A673 (cell line): ENCODE measurements at regions not wholly inside any gene's neighbourhood (a gene's known extent, or its start where the extent isn't known, plus 50 kb on each side); places are given as distances from the start of the nearest gene placed in this dataset.

ENCODE experiments used
- BruUV-seq: library from RNA; stranded (reverse); fragments of 400-500 nt; replicated peaks from 2 replicates; lab custom pipeline; 2021; lab: Mats Ljungman, UMichigan
- CTCF ChIA-PET: fragments of 300-600 bp; sonication (Branson Sonifier 250); formaldehyde crosslinking; loops from one replicate; lab custom pipeline; 2022; ENCODE audit warnings: antibody characterized with exemption; lab: Charles Lee
- POLR2A ChIA-PET: fragments of 300-600 bp; sonication (Branson Sonifier 250); formaldehyde crosslinking; loops from one replicate; lab custom pipeline; 2022; ENCODE audit warnings: antibody characterized with exemption; ENCODE audit not compliant: low non-redundant PET; lab: Charles Lee
- DNase-seq: peaks from one replicate; pipeline ENCODE4 v3.0.0-alpha.2; 2015; ENCODE audit warnings: low spot score
- H3K27ac ChIP-seq: fragments of 200-600 bp; sonication (generic); 2 replicates; pipeline ENCODE4 v1.5.1; 2016; ENCODE audit warnings: mixed run types, low read depth, mild to moderate bottlenecking, mixed read lengths, antibody characterized with exemption, low read length; ENCODE audit not compliant: poor library complexity, severe bottlenecking
- H3K27me3 ChIP-seq: fragments of 200-600 bp; sonication (generic); replicated peaks from 2 replicates; pipeline ENCODE4 v1.6.1; 2017; ENCODE audit warnings: mixed run types, low read depth, mild to moderate bottlenecking, mixed read lengths, antibody characterized with exemption, low read length; ENCODE audit not compliant: insufficient read depth, poor library complexity
- H3K36me3 ChIP-seq: fragments of 200-600 bp; sonication (generic); 2 replicates; pipeline ENCODE4 v1.6.1; 2016; ENCODE audit warnings: mixed run types, mild to moderate bottlenecking, mixed read lengths, antibody characterized with exemption, low read length; ENCODE audit not compliant: insufficient read depth, poor library complexity, severe bottlenecking
- H3K4me1 ChIP-seq: fragments of 200-600 bp; sonication (generic); 2 replicates; pipeline ENCODE4 v1.6.1; 2017; ENCODE audit warnings: mixed run types, mild to moderate bottlenecking, mixed read lengths, antibody characterized with exemption, low read length; ENCODE audit not compliant: insufficient read depth, poor library complexity, severe bottlenecking
- H3K4me3 ChIP-seq: fragments of 200-600 bp; sonication (generic); 2 replicates; pipeline ENCODE4 v1.5.1; 2016; ENCODE audit warnings: low read depth, mixed run types, mild to moderate bottlenecking, mixed read lengths, low read length; ENCODE audit not compliant: poor library complexity, severe bottlenecking
- H3K9me3 ChIP-seq: fragments of 200-600 bp; sonication (generic); 2 replicates; pipeline ENCODE4 v1.6.1; 2016; ENCODE audit warnings: mixed run types, low read depth, mild to moderate bottlenecking, mixed read lengths, antibody characterized with exemption, low read length; ENCODE audit not compliant: poor library complexity, severe bottlenecking
- CTCF ChIP-seq: fragments of 300-800, 200-600 bp; sonication (generic); conservative IDR thresholded peaks from 2 replicates; pipeline ENCODE4 v1.5.1; 2017; ENCODE audit warnings: low read depth, mild to moderate bottlenecking, antibody characterized with exemption, low read length, moderate library complexity, mixed read lengths
- EZH2 ChIP-seq: fragments of 200-600 bp; sonication (generic); IDR thresholded peaks from 2 replicates; pipeline ENCODE4 v1.6.1; 2017; ENCODE audit warnings: borderline replicate concordance, low read depth, mild to moderate bottlenecking, mixed read lengths, antibody characterized with exemption, low read length; ENCODE audit not compliant: poor library complexity, severe bottlenecking
- intact Hi-C: fragments of 100-400 bp; cut with micrococcal nuclease; formaldehyde crosslinking; loops from one replicate; pipeline ENCODE4 v1.10.0; 2022; ENCODE audit not compliant: unreplicated experiment

- H3K27me3 ChIP-seq, result no peaks in the 10 kb centered on the region
- no peak for TF ChIP-seq CTCF
- TF ChIP-seq EZH2, result no peak
- H3K27ac ChIP-seq, result no peak overlapping the region
- no TSS peak for BruUV-seq
- H3K4me1 ChIP-seq, result no peaks in the 10 kb centered on the region
- CTCF ChIA-PET, result no interaction called here
- intact Hi-C loops, result no loop called here
- H3K4me3 ChIP-seq, result no peak overlapping the region
- POLR2A ChIA-PET, result no interaction called here
- no peaks in the 10 kb centered on the region for H3K9me3 ChIP-seq
- no peak for DNase-seq
- H3K36me3 ChIP-seq, result no peaks in the 10 kb centered on the region
Observed at GRCh38 chr4:13728761-13729160, 101.2 kb upstream of the BOD1L1 start.

GRCh38 chr4:13731019-13731418 is 103.5 kb upstream of the BOD1L1 start:
- H3K27me3 ChIP-seq, result no peaks in the 10 kb centered on the region
- CTCF ChIA-PET, result no interaction called here
- intact Hi-C loops, result no loop called here
- no peak for DNase-seq
- no peak overlapping the region for H3K27ac ChIP-seq
- H3K4me1 ChIP-seq, result no peaks in the 10 kb centered on the region
- BruUV-seq, result no TSS peak
- H3K9me3 ChIP-seq, result no peaks in the 10 kb centered on the region
- no peaks in the 10 kb centered on the region for H3K36me3 ChIP-seq
- TF ChIP-seq CTCF (no peak), EZH2 (no peak)
- no peak overlapping the region for H3K4me3 ChIP-seq
- POLR2A ChIA-PET, result no interaction called here

GRCh38 chr4:13733817-13734216 is 106.3 kb upstream of the BOD1L1 start:
- intact Hi-C loops, result no loop called here
- no peaks in the 10 kb centered on the region for H3K9me3 ChIP-seq

More at GRCh38 chr4:13733817-13734216, 106.3 kb upstream of the BOD1L1 start:
- H3K36me3 ChIP-seq, result no peaks in the 10 kb centered on the region
- H3K4me3 ChIP-seq, result no peak overlapping the region
- BruUV-seq, result no TSS peak
- ChIA-PET CTCF (no interaction called here), POLR2A (no interaction called here)
- H3K27me3 ChIP-seq, result no peaks in the 10 kb centered on the region
- H3K27ac ChIP-seq, result no peak overlapping the region
- H3K4me1 ChIP-seq, result no peaks in the 10 kb centered on the region
- TF ChIP-seq EZH2, result no peak
- TF ChIP-seq CTCF, result no peak
- peak; percentile 3 for DNase-seq
